ENCODE measurements at regions not wholly inside any gene's neighbourhood (a gene's known extent, or its start where the extent isn't known, plus 50 kb on each side); places are given as distances from the start of the nearest gene placed in this dataset.

DNA sequence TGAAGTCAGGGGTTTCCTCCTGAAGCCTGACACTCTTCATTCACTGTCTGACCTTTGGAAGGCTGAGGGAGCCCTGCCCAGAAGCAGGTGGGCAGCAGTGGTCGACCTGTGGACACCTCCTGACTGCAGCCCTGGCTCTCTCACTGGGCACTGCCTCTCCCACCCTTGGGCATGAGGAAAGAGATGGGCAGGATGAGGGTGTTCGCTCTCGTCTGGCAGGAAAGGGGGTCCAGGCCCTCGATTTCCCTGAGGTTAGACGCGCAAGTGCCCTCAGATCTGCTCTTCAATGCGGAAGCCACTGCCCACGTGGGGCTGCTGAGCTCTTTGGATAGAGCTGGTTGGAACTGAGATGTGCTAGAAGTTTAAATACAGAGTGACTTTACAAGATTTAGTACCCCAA is 171.9 kb downstream of the AHSP start (continued):
- TF ChIP-seq E2F8 (IDR thresholded peaks at IDR 0.05; ENCODE audit: low read depth, partially characterized antibody), result no peak
- TF ChIP-seq FOXM1 (IDR thresholded peaks at IDR 0.05; ENCODE audit: low read depth, low read length), result no peak
- no peak for TF ChIP-seq PBX3 (IDR thresholded peaks at IDR 0.05; ENCODE audit: insufficient replicate concordance, low read depth, low read length)
- no peak for TF ChIP-seq TBL1XR1 (IDR thresholded peaks at IDR 0.05; ENCODE audit: low read depth, low read length)
- TF ChIP-seq DPF2 (IDR thresholded peaks at IDR 0.05), result no peak
- no peak for TF ChIP-seq CREB1 (IDR thresholded peaks at IDR 0.05; ENCODE audit: low read depth)
- TF ChIP-seq ZNF384 (IDR thresholded peaks at IDR 0.05; ENCODE audit: borderline replicate concordance, low read depth, low read length), result no peak

DNA sequence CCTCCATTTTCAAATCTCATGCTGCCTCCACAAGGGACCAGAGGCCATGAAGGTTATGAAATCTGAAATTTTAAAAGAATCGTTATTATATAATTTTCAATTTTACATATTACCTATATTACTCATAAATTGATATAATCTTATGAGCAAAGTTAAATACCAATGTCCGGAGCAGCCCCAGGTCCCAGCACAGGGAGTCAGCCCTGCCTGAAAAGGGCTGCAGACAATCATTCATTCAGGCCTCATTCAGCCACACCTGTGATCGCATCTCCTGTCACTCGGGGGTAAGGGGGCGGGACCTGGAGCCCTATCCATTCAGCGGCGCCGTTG is 172.5 kb downstream of the AHSP start:
- BruUV-seq (replicated peaks), result no TSS peak
- FAIRE-seq (no peak), ATAC-seq (peak; percentile 95; the same call in 2 of the 3 replicates), DNase-seq (ENCODE audit: low read depth, low spot score) (no peak)
- peak overlapping the region; percentile 88 for H3K27ac ChIP-seq (ENCODE audit: control insufficient read depth, insufficient read depth)
- intact Hi-C loops (cut with micrococcal nuclease; ENCODE audit: unreplicated experiment), result loop anchor here (2.0 to 5.0 kb wide), 2 partner anchors 172 to 241 kb away; partner anchors contain the start of genes ARMC5 and ZNF267
- RAD21 ChIA-PET (ENCODE audit: unreplicated experiment), result interaction anchor here (5.1 kb wide), 1 partner anchor 241 kb away, joined by 21 read pairs; the partner anchor contains the start of gene ARMC5
- POLR2A ChIA-PET, result interaction anchor here (1.7 to 4.0 kb wide), 2 partner anchors 13 to 176 kb away, joined by 7 to 32 read pairs; a partner anchor contains a TSS
- no peaks in the 10 kb centered on the region for H3K9me3 ChIP-seq (replicated peaks; ENCODE audit: control insufficient read depth, insufficient read depth, low read length)
- no peaks in the 10 kb centered on the region for H3K27me3 ChIP-seq (replicated peaks in 1 of 2; ENCODE audit: control insufficient read depth in 2 of 2, insufficient read depth in 2 of 2, low read length in 1 of 2)
- CTCF ChIA-PET, result interaction anchor here (1.2 kb wide), 1 partner anchor 158 kb away, joined by 3 read pairs; no protein-coding TSS in a partner anchor
- peak overlapping the region; percentile 91; the same call in 1 of the 2 replicates for H3K4me3 ChIP-seq
- SMC1A ChIA-PET (ENCODE audit: uncharacterized antibody, unreplicated experiment), result interaction anchor here (2.9 kb wide), 1 partner anchor 14 kb away, joined by 16 read pairs; a partner anchor contains a TSS
- in situ Hi-C loops (cut with MboI), result no loop called here
- H2AFZ ChIP-seq (ENCODE audit: control insufficient read depth, low read depth, low read length), result peak overlapping the region; percentile 92
- peak overlapping the region; percentile 96 for H3K9ac ChIP-seq (ENCODE audit: control insufficient read depth, insufficient read depth, low read length)
- H3K4me1 ChIP-seq (ENCODE audit: control insufficient read depth, insufficient read depth, low read length), result peaks cover 5% of the 10 kb centered on the region; the same call in 1 of the 2 replicates
- no peaks in the 10 kb centered on the region; the same call in 1 of the 2 replicates for H4K20me1 ChIP-seq (ENCODE audit: control insufficient read depth, insufficient read depth)
- H3K4me2 ChIP-seq (ENCODE audit: control insufficient read depth, insufficient read depth), result peak overlapping the region; percentile 59; the same call in 1 of the 2 replicates
- H3K36me3 ChIP-seq (ENCODE audit: control insufficient read depth in 2 of 2, insufficient read depth in 2 of 2, low read length in 1 of 2), result peaks cover 9 to 15% of the 10 kb centered on the region in 2 experiments; a peak in 3 of 4 replicates
- 0% methylated on average over 8 of the region's 8 CpGs for WGBS (ENCODE audit: insufficient coverage, insufficient replicate concordance, low lambda C conversion rate, missing lambda C conversion rate)
- peaks cover 23% of the 10 kb centered on the region for H3K79me2 ChIP-seq (ENCODE audit: control insufficient read depth, insufficient read depth, low read length)
- TF ChIP-seq ZNF24 (IDR thresholded peaks at IDR 0.05) (peak; percentile 95), NRF1 (conservative IDR thresholded peaks at IDR 0.05; ENCODE audit: low read depth, low read length) (no peak), CEBPZ (IDR thresholded peaks at IDR 0.05; ENCODE audit: low read depth, low read length) (0 out of 2 replicates have a peak, but pooled peaks have one; percentile 22), PBX3 (IDR thresholded peaks at IDR 0.05; ENCODE audit: insufficient replicate concordance, low read depth, low read length) (peak; percentile 90), NFYA (IDR thresholded peaks at IDR 0.05; ENCODE audit: borderline replicate concordance, low read depth, low read length) (0 out of 2 replicates have a peak, but pooled peaks have one; percentile 32), ATF7 (IDR thresholded peaks at IDR 0.05; ENCODE audit: low read depth) (no peak)

All from GM12878 (cell line).